Hematopoietic multipotent progenitor cell treated with erythropoietin and hydrocortisone succinate and interleukin-3 and kit ligand, for 4 days (in vitro differentiated cells): ENCODE measurements at regions not wholly inside any gene's neighbourhood (a gene's known extent, or its start where the extent isn't known, plus 50 kb on each side); places are given as distances from the start of the nearest gene placed in this dataset.

ENCODE experiments used
- DNase-seq: peaks from one replicate; pipeline ENCODE4 v3.0.0-alpha.2; 2015

DNA sequence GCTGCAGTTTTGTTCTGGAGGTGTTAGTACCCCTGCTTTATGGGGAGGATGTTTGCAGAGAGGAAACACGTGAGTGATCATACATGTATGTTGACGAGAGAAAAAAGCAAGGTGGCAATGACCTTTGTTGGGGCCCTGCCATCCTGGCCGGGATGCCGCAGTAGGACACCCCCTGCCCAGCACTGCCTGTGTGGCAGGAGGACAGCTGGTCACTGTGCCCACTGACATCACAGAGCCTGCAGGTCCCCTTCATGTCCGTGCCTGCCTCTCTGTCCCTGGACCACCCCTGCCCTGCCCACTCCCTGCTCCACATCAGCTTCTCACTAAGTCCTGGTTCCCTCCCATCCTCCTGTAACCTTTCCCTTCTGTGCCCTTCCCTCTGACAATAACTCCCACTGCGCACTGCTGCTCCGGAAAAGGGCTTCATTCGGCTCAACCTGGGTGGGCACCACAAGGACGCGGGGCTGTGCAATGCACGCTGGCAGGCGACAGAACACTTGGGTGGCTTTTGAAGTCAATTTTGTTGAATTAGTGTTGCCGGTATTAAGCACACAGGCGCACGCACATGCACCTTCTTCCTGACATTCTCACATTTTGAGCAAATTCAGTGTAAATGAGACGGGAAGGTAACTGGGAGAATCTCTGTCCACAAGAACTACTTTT is 51.5 kb upstream of the TWIST2 start:
- DNase-seq = no peak

- no peak for DNase-seq
These were observed 50.3 kb upstream of the TWIST2 start for GRCh38 chr2:238797537-238797936.
